ENCODE measurements at regions not wholly inside any gene's neighbourhood (a gene's known extent, or its start where the extent isn't known, plus 50 kb on each side); places are given as distances from the start of the nearest gene placed in this dataset.

GRCh38 chr3:56887402-56888025 lies 85.8 kb upstream of the ARHGEF3 start (continued):
- no peak for TF ChIP-seq RNF2 (IDR thresholded peaks at IDR 0.05; ENCODE audit: borderline replicate concordance, low read depth, low read length, missing control alignments, poor library complexity, severe bottlenecking)
- TF ChIP-seq SAP30 (IDR thresholded peaks at IDR 0.05; ENCODE audit: insufficient read depth, insufficient replicate concordance, low read length): no peak
- TF ChIP-seq CHD1 (IDR thresholded peaks at IDR 0.05; ENCODE audit: low read depth, low read length): no peak
- TF ChIP-seq CEBPB (IDR thresholded peaks at IDR 0.05; ENCODE audit: low read depth, low read length): no peak
- TF ChIP-seq SUZ12 (IDR thresholded peaks at IDR 0.05; ENCODE audit: low read length): no peak
- TF ChIP-seq ZNF274 (IDR thresholded peaks at IDR 0.05; ENCODE audit: borderline replicate concordance, extremely low read depth, low read length): no peak
- no peak for TF ChIP-seq CHD7 (IDR thresholded peaks at IDR 0.05; ENCODE audit: insufficient replicate concordance, low read length)
- TF ChIP-seq POLR2AphosphoS5 (IDR thresholded peaks at IDR 0.05; ENCODE audit: low read depth, low read length): no peak
- TF ChIP-seq KDM5A (IDR thresholded peaks at IDR 0.05; ENCODE audit: low read length): no peak
